ENCODE measurements at regions not wholly inside any gene's neighbourhood (a gene's known extent, or its start where the extent isn't known, plus 50 kb on each side); places are given as distances from the start of the nearest gene placed in this dataset.

GRCh38 chr22:49466878-49467595 is 360.6 kb downstream of the BRD1 start:
- H3K4me3 ChIP-seq (ENCODE audit: low read depth, low read length) = no peak overlapping the region
- no peak for TF ChIP-seq CTCF (IDR thresholded peaks at IDR 0.05; ENCODE audit: borderline replicate concordance, insufficient read depth, low read depth, low read length)

GRCh38 chr22:49464037-49464436 is 363.6 kb downstream of the BRD1 start:
- no peak for TF ChIP-seq CTCF (IDR thresholded peaks at IDR 0.05; ENCODE audit: borderline replicate concordance, insufficient read depth, low read depth, low read length)
- H3K4me3 ChIP-seq (ENCODE audit: low read depth, low read length) = no peak overlapping the region

- TF ChIP-seq CTCF (IDR thresholded peaks at IDR 0.05; ENCODE audit: borderline replicate concordance, insufficient read depth, low read depth, low read length) = no peak
- H3K4me3 ChIP-seq (ENCODE audit: low read depth, low read length) = no peak overlapping the region
Observed at GRCh38 chr22:49462795-49463194, 364.9 kb downstream of the BRD1 start.

- H3K4me3 ChIP-seq (ENCODE audit: low read depth, low read length) = no peak overlapping the region
- no peak for TF ChIP-seq CTCF (IDR thresholded peaks at IDR 0.05; ENCODE audit: borderline replicate concordance, insufficient read depth, low read depth, low read length)
Observed at GRCh38 chr22:49462291-49462690, 365.4 kb downstream of the BRD1 start.

GRCh38 chr22:49461674-49462073 is 366.0 kb downstream of the BRD1 start:
- H3K4me3 ChIP-seq (ENCODE audit: low read depth, low read length) = no peak overlapping the region
- TF ChIP-seq CTCF (IDR thresholded peaks at IDR 0.05; ENCODE audit: borderline replicate concordance, insufficient read depth, low read depth, low read length) = no peak

GRCh38 chr22:49460592-49461281 is 366.9 kb downstream of the BRD1 start:
- H3K4me3 ChIP-seq (ENCODE audit: low read depth, low read length) = no peak overlapping the region
- no peak for TF ChIP-seq CTCF (IDR thresholded peaks at IDR 0.05; ENCODE audit: borderline replicate concordance, insufficient read depth, low read depth, low read length)

GRCh38 chr22:49460091-49460490 is 367.6 kb downstream of the BRD1 start:
- H3K4me3 ChIP-seq (ENCODE audit: low read depth, low read length) = no peak overlapping the region
- no peak for TF ChIP-seq CTCF (IDR thresholded peaks at IDR 0.05; ENCODE audit: borderline replicate concordance, insufficient read depth, low read depth, low read length)
